A549 (cell line): ENCODE measurements at regions not wholly inside any gene's neighbourhood (a gene's known extent, or its start where the extent isn't known, plus 50 kb on each side); places are given as distances from the start of the nearest gene placed in this dataset.

ENCODE experiments used
- ATAC-seq, 2 experiments: fragments of 200-7000 bp in 1 of 2; fragments of >200 bp in 1 of 2; cut with Nextera tagmentation in 1 of 2; cut with Tn5 transposase in 1 of 2; 3 replicates each; pipeline versions ENCODE4 v1.8.0 to v1.9.1; 2018 to 2020; ENCODE audit warnings: mild to moderate bottlenecking in 1 of 2, moderate library complexity in 1 of 2
- CTCF ChIA-PET: fragments of 300-600 bp; sonication (Branson Sonifier 250); formaldehyde crosslinking; extraction: SDS; loops from one replicate; lab custom pipeline; 2021; ENCODE audit warnings: antibody characterized with exemption, inconsistent platforms; lab: Yijun Ruan, JAX
- POLR2A ChIA-PET: fragments of 350-600 bp; formaldehyde crosslinking; extraction: SDS; loops from one replicate; lab custom pipeline; 2021; ENCODE audit warnings: antibody characterized with exemption, inconsistent platforms; lab: Yijun Ruan, JAX
- DNase-seq, 2 experiments: peaks; one replicate each; pipeline versions ENCODE4 v3.0.0 to v3.0.0-alpha.2; 2011 to 2016; ENCODE audit warnings: low read depth in 1 of 2, low spot score in 1 of 2
- FAIRE-seq: peaks from 2 replicates; lab custom pipeline; 2011; peaks lifted over from hg19 to GRCh38; lab: Jason Lieb, UNC
- H3K27ac ChIP-seq, 2 experiments: fragments of >200 bp; sonication (Bioruptor Twin); formaldehyde crosslinking; 3 replicates each; pipeline ENCODE4 v1.5.1; 2016 to 2017
- H3K4me1 ChIP-seq: fragments of >200 bp; sonication (Bioruptor Twin); formaldehyde crosslinking; 3 replicates; pipeline ENCODE4 v1.6.1; 2016
- H3K4me2 ChIP-seq: fragments of >200 bp; sonication (Bioruptor Twin); formaldehyde crosslinking; 3 replicates; pipeline ENCODE4 v1.6.1; 2016
- H3K4me3 ChIP-seq: fragments of >200 bp; sonication (Bioruptor Twin); formaldehyde crosslinking; 3 replicates; pipeline ENCODE4 v1.5.1; 2016
- H3K9me3 ChIP-seq: fragments of >200 bp; sonication (Bioruptor Twin); formaldehyde crosslinking; 3 replicates; pipeline ENCODE4 v1.6.1; 2016
- BCL3 ChIP-seq: fragments of >200 bp; sonication (Bioruptor Twin); formaldehyde crosslinking; IDR thresholded peaks from 3 replicates; pipeline ENCODE4 v1.6.1; 2016
- BHLHE40 ChIP-seq: IDR thresholded peaks from 2 replicates; pipeline ENCODE4 v1.6.1; 2012; ENCODE audit warnings: low read depth, low read length, inconsistent platforms
- CBX2 ChIP-seq: fragments of 200-600 bp; sonication (generic); IDR thresholded peaks from 2 replicates; pipeline ENCODE4 v1.6.1; 2016; ENCODE audit warnings: low read depth, mild to moderate bottlenecking, borderline replicate concordance
- CBX8 ChIP-seq: fragments of 200-600 bp; sonication (generic); IDR thresholded peaks from 2 replicates; pipeline ENCODE4 v1.6.1; 2016
- CEBPB ChIP-seq, 2 experiments: fragments of >200 bp in 1 of 2; sonication (Bioruptor Twin) in 1 of 2; formaldehyde crosslinking in 1 of 2; IDR thresholded peaks; 2 replicates each; pipeline ENCODE4 v1.6.1; 2012 to 2016
- CTCF ChIP-seq: fragments of >200 bp; sonication (Bioruptor Twin); formaldehyde crosslinking; IDR thresholded peaks from 3 replicates; pipeline ENCODE4 v1.5.1; 2016
- EHMT2 ChIP-seq: fragments of 200-600 bp; sonication (generic); IDR thresholded peaks from 2 replicates; pipeline ENCODE4 v1.6.1; 2016; ENCODE audit warnings: antibody characterized with exemption, low read depth, mild to moderate bottlenecking, moderate library complexity
- ELK1 ChIP-seq: fragments of 150-350 bp; IDR thresholded peaks from 2 replicates; pipeline ENCODE4 v1.6.1; 2014; ENCODE audit warnings: low read depth, mild to moderate bottlenecking, low read length
- FOSB ChIP-seq: fragments of 250-450 bp; sonication (Bioruptor Pico); IDR thresholded peaks from 2 replicates; pipeline ENCODE4 v1.5.0; 2020; ENCODE audit warnings: mild to moderate bottlenecking, moderate library complexity
- FOXS1 ChIP-seq: fragments of 250-450 bp; sonication (Bioruptor Pico); IDR thresholded peaks from 2 replicates; pipeline ENCODE4 v1.5.0; 2020; ENCODE audit warnings: mild to moderate bottlenecking, moderate library complexity
- GATA3 ChIP-seq: IDR thresholded peaks from 2 replicates; pipeline ENCODE4 v1.6.1; 2012; ENCODE audit warnings: borderline replicate concordance
- HDAC2 ChIP-seq: fragments of 200-600 bp; sonication (generic); IDR thresholded peaks from 2 replicates; pipeline ENCODE4 v1.6.1; 2016
- HES2 ChIP-seq: fragments of >200 bp; sonication (Bioruptor Twin); formaldehyde crosslinking; IDR thresholded peaks from 2 replicates; pipeline ENCODE4 v1.6.1; 2016
- HOXB13 ChIP-seq: fragments of 250-450 bp; sonication (Bioruptor Pico); IDR thresholded peaks from 2 replicates; pipeline ENCODE4 v1.5.0; 2020; ENCODE audit warnings: low read depth, mild to moderate bottlenecking, moderate library complexity
- JUNB ChIP-seq: fragments of >200 bp; sonication (Bioruptor Twin); formaldehyde crosslinking; IDR thresholded peaks from 2 replicates; pipeline ENCODE4 v1.6.1; 2016
- MAX ChIP-seq: IDR thresholded peaks from 2 replicates; pipeline ENCODE4 v1.6.1; 2012
- MAZ ChIP-seq: fragments of 150-350 bp; IDR thresholded peaks from 2 replicates; pipeline ENCODE4 v1.6.1; 2014; ENCODE audit warnings: antibody characterized with exemption, low read depth, low read length, borderline replicate concordance
- NFE2L2 ChIP-seq: fragments of 150-350 bp; conservative IDR thresholded peaks from 2 replicates; pipeline ENCODE4 v1.6.1; 2014; ENCODE audit warnings: low read length
- NR3C1 ChIP-seq: fragments of >200 bp; sonication (Bioruptor Twin); formaldehyde crosslinking; IDR thresholded peaks from 3 replicates; pipeline ENCODE4 v1.6.1; 2017
- POLR2A ChIP-seq: IDR thresholded peaks from 2 replicates; pipeline ENCODE4 v1.6.1; 2012; ENCODE audit warnings: mild to moderate bottlenecking, low read length
- RAD21 ChIP-seq, 2 experiments: fragments of >200 bp in 1 of 2; sonication (Bioruptor Twin) in 1 of 2; formaldehyde crosslinking in 1 of 2; IDR thresholded peaks in 1 of 2; conservative IDR thresholded peaks in 1 of 2; 2 replicates in 1 of 2; 3 replicates in 1 of 2; pipeline ENCODE4 v1.6.1; 2012 to 2018; ENCODE audit warnings: inconsistent platforms in 1 of 2
- RARB ChIP-seq: fragments of 250-450 bp; sonication (Bioruptor Pico); IDR thresholded peaks from 2 replicates; pipeline ENCODE4 v1.8.0; 2021; ENCODE audit warnings: mild to moderate bottlenecking, moderate library complexity
- RCOR1 ChIP-seq: fragments of 150-350 bp; IDR thresholded peaks from 2 replicates; pipeline ENCODE4 v1.6.1; 2014; ENCODE audit warnings: antibody characterized with exemption, low read length, low read depth
- REST ChIP-seq: fragments of 200-600 bp; sonication (generic); IDR thresholded peaks from 2 replicates; pipeline ENCODE4 v1.6.1; 2016; ENCODE audit warnings: antibody characterized with exemption, mild to moderate bottlenecking, moderate library complexity
- RFX5 ChIP-seq: fragments of 450-650 bp; IDR thresholded peaks from 2 replicates; pipeline ENCODE4 v1.7.1; 2014; ENCODE audit warnings: antibody characterized with exemption, mild to moderate bottlenecking, moderate library complexity
- RNF2 ChIP-seq: fragments of 200-600 bp; sonication (generic); IDR thresholded peaks from 2 replicates; pipeline ENCODE4 v1.6.1; 2016; ENCODE audit warnings: low read depth, mild to moderate bottlenecking, antibody characterized with exemption, moderate library complexity, borderline replicate concordance
- SREBF2 ChIP-seq: fragments of 450-650 bp; IDR thresholded peaks from 2 replicates; pipeline ENCODE4 v1.6.1; 2014; ENCODE audit warnings: mild to moderate bottlenecking, moderate library complexity
- TFCP2L1 ChIP-seq: fragments of 250-450 bp; sonication (Bioruptor Pico); IDR thresholded peaks from 2 replicates; pipeline ENCODE4 v1.5.0; 2021; ENCODE audit warnings: mild to moderate bottlenecking
- TP53 ChIP-seq: fragments of 250-450 bp; sonication (Bioruptor Pico); IDR thresholded peaks from 2 replicates; pipeline ENCODE4 v1.5.0; 2021; ENCODE audit warnings: mild to moderate bottlenecking, moderate library complexity
- USF2 ChIP-seq: fragments of 450-650 bp; IDR thresholded peaks from 2 replicates; pipeline ENCODE4 v1.6.1; 2014; ENCODE audit warnings: antibody characterized with exemption
- ZNF302 ChIP-seq: fragments of 250-450 bp; sonication (Bioruptor Pico); IDR thresholded peaks from 2 replicates; pipeline ENCODE4 v1.9.0; 2021; ENCODE audit warnings: inconsistent platforms, mild to moderate bottlenecking, moderate library complexity
- WGBS: methylation state at CpG from one replicate; pipeline ENCODE4 v1.1.6; 2017; ENCODE audit errors: missing lambda C conversion rate; 5-methylcytosine and 5-hydroxymethylcytosine counted together

- Histone ChIP-seq H3K4me3 (no peak overlapping the region), H3K4me1 (0 out of 3 replicates have a peak, but pooled peaks cover 3% of the 10 kb centered on the region), H3K9me3 (no peaks in the 10 kb centered on the region), H3K4me2 (no peak overlapping the region)
- 58% methylated on average over 5 of the region's 5 CpGs for WGBS
- FAIRE-seq (no peak), DNase-seq (no peak)
- POLR2A ChIA-PET: interaction anchor here (0.6 kb wide), 1 partner anchor 150 kb away, joined by 4 read pairs; no protein-coding TSS in a partner anchor
- TF ChIP-seq JUNB: no peak
- no peak for TF ChIP-seq RAD21 (conservative IDR thresholded peaks at IDR 0.05 in 1 of 2, IDR thresholded peaks at IDR 0.05 in 1 of 2)
- TF ChIP-seq NFE2L2: no peak
- TF ChIP-seq EHMT2: no peak
- no peak for TF ChIP-seq CBX2
- no peak for TF ChIP-seq HES2
- TF ChIP-seq CBX8: no peak
- no peak for TF ChIP-seq BHLHE40
- no peak for TF ChIP-seq HDAC2
- TF ChIP-seq POLR2A: no peak
- TF ChIP-seq GATA3: no peak
- no peak for TF ChIP-seq TFCP2L1 (CRISPR knock-in tag)
- no peak for TF ChIP-seq TP53 (CRISPR knock-in tag)
- no peak for TF ChIP-seq FOSB (CRISPR knock-in tag)
- TF ChIP-seq CTCF: no peak
- no peak for TF ChIP-seq REST
- TF ChIP-seq FOXS1 (CRISPR knock-in tag): no peak
- TF ChIP-seq, all 56 proteins: peak for 0
- ATAC-seq: peak in 1 of 2 experiments; percentile 43; a peak in 3 of 6 replicates
- CTCF ChIA-PET: no interaction called here
- no peak overlapping the region for H3K27ac ChIP-seq
Observed at GRCh38 chr7:37516664-37517063, 68.0 kb upstream of the ELMO1 start.

- Histone ChIP-seq H3K9me3 (no peaks in the 10 kb centered on the region), H3K27ac (no peak overlapping the region), H3K4me2 (no peak overlapping the region), H3K4me1 (0 out of 3 replicates have a peak, but pooled peaks cover 3% of the 10 kb centered on the region), H3K4me3 (no peak overlapping the region)
- FAIRE-seq (no peak), ATAC-seq (no peak), DNase-seq (no peak)
- POLR2A ChIA-PET: no interaction called here
- 26% methylated on average over 2 of the region's 2 CpGs for WGBS
- CTCF ChIA-PET: no interaction called here
- TF ChIP-seq ZNF302 (CRISPR knock-in tag) (no peak), CEBPB (IDR thresholded peaks at IDR 0.05) (no peak), RFX5 (no peak), RARB (no peak), MAZ (no peak), MAX (no peak), ELK1 (no peak), SREBF2 (no peak), HOXB13 (CRISPR knock-in tag) (no peak), TP53 (CRISPR knock-in tag) (no peak), RNF2 (no peak), GATA3 (no peak), HES2 (no peak), NR3C1 (no peak), BCL3 (no peak), RCOR1 (no peak), USF2 (no peak)
Observed at GRCh38 chr7:37518266-37518665, 69.6 kb upstream of the ELMO1 start.
